22Rv1 (cell line): ENCODE measurements at regions not wholly inside any gene's neighbourhood (a gene's known extent, or its start where the extent isn't known, plus 50 kb on each side); places are given as distances from the start of the nearest gene placed in this dataset.

Experiments
- CTCF ChIP-seq: fragments of 450-650 bp; IDR thresholded peaks from 2 replicates; pipeline ENCODE4 v1.5.1; 2017; ENCODE audit warnings: mild to moderate bottlenecking
- ZFX ChIP-seq: fragments of 450-650 bp; IDR thresholded peaks from 2 replicates; pipeline ENCODE4 v1.6.1; 2017; ENCODE audit warnings: antibody characterized with exemption, borderline replicate concordance

GRCh38 chr13:107643615-107644014, 571.7 kb downstream of the LIG4 start:
- TF ChIP-seq CTCF (no peak), ZFX (no peak)
